ENCODE measurements at regions not wholly inside any gene's neighbourhood (a gene's known extent, or its start where the extent isn't known, plus 50 kb on each side); places are given as distances from the start of the nearest gene placed in this dataset.
"Not testable (repeated sequence)": the region's sequence is repeated elsewhere in the genome, so short reads cannot be mapped to it uniquely, and the experiment has no call there.

- no peaks in the 10 kb centered on the region for H3K4me1 Mint-ChIP-seq
- H3K36me3 Mint-ChIP-seq (ENCODE audit: low read depth): no peaks in the 10 kb centered on the region
- H3K27ac Mint-ChIP-seq: no peak overlapping the region
- no peak overlapping the region for H3K4me3 Mint-ChIP-seq
- H3K9me3 Mint-ChIP-seq: no peaks in the 10 kb centered on the region
- peaks cover 8% of the 10 kb centered on the region for H3K27me3 Mint-ChIP-seq
- no peak for ATAC-seq (replicated peaks)
Observed at GRCh38 chr5:115453391-115454095, 91.0 kb downstream of the FEM1C start.

- Mint-ChIP-seq H3K4me3 (no peak overlapping the region), H3K4me1 (no peaks in the 10 kb centered on the region), H3K27ac (no peak overlapping the region), H3K9me3 (no peaks in the 10 kb centered on the region), H3K27me3 (peaks cover 8% of the 10 kb centered on the region), H3K36me3 (ENCODE audit: low read depth) (no peaks in the 10 kb centered on the region)
- ATAC-seq (replicated peaks): no peak
Observed at GRCh38 chr5:115452536-115453235, 91.9 kb downstream of the FEM1C start.

GRCh38 chr5:115452083-115452482, 92.5 kb downstream of the FEM1C start:
- Mint-ChIP-seq H3K9me3 (no peaks in the 10 kb centered on the region), H3K4me3 (no peak overlapping the region), H3K27me3 (peaks cover 8% of the 10 kb centered on the region), H3K27ac (no peak overlapping the region), H3K4me1 (no peaks in the 10 kb centered on the region), H3K36me3 (ENCODE audit: low read depth) (no peaks in the 10 kb centered on the region)
- no peak for ATAC-seq (replicated peaks)

GRCh38 chr5:115450741-115451140, 93.8 kb downstream of the FEM1C start:
- no peaks in the 10 kb centered on the region for H3K36me3 Mint-ChIP-seq (ENCODE audit: low read depth)
- H3K4me3 Mint-ChIP-seq: no peak overlapping the region
- H3K27ac Mint-ChIP-seq: no peak overlapping the region
- no peaks in the 10 kb centered on the region for H3K27me3 Mint-ChIP-seq
- H3K4me1 Mint-ChIP-seq: no peaks in the 10 kb centered on the region
- peak; percentile 44 for ATAC-seq (replicated peaks)
- H3K9me3 Mint-ChIP-seq: no peaks in the 10 kb centered on the region

GRCh38 chr5:115448630-115449029, 95.9 kb downstream of the FEM1C start:
- not testable (repeated sequence) for H3K4me3 Mint-ChIP-seq; H3K36me3 Mint-ChIP-seq (ENCODE audit: low read depth); H3K27me3 Mint-ChIP-seq; H3K9me3 Mint-ChIP-seq; ATAC-seq (replicated peaks); H3K4me1 Mint-ChIP-seq; H3K27ac Mint-ChIP-seq

GRCh38 chr5:115440782-115441451, 103.7 kb downstream of the FEM1C start:
- Mint-ChIP-seq H3K27me3 (peaks cover 35% of the 10 kb centered on the region), H3K4me1 (no peaks in the 10 kb centered on the region), H3K9me3 (peaks cover 10% of the 10 kb centered on the region), H3K4me3 (no peak overlapping the region), H3K36me3 (ENCODE audit: low read depth) (no peaks in the 10 kb centered on the region), H3K27ac (no peak overlapping the region)
- no peak for ATAC-seq (replicated peaks)

- H3K4me1 Mint-ChIP-seq: no peaks in the 10 kb centered on the region
- H3K9me3 Mint-ChIP-seq: peaks cover 10% of the 10 kb centered on the region
- H3K36me3 Mint-ChIP-seq (ENCODE audit: low read depth): no peaks in the 10 kb centered on the region
- H3K27me3 Mint-ChIP-seq: peaks cover 33% of the 10 kb centered on the region
- no peak for ATAC-seq (replicated peaks)
- no peak overlapping the region for H3K27ac Mint-ChIP-seq
- no peak overlapping the region for H3K4me3 Mint-ChIP-seq
Observed at GRCh38 chr5:115439639-115440038, 104.9 kb downstream of the FEM1C start.

GRCh38 chr5:115439042-115439441, 105.5 kb downstream of the FEM1C start:
- Mint-ChIP-seq H3K4me1 (no peaks in the 10 kb centered on the region), H3K36me3 (ENCODE audit: low read depth) (no peaks in the 10 kb centered on the region), H3K27ac (no peak overlapping the region), H3K9me3 (peaks cover 10% of the 10 kb centered on the region), H3K4me3 (no peak overlapping the region), H3K27me3 (peaks cover 32% of the 10 kb centered on the region)
- ATAC-seq (replicated peaks): no peak

GRCh38 chr5:115435778-115436712, 108.5 kb downstream of the FEM1C start:
- peaks cover 6% of the 10 kb centered on the region for H3K9me3 Mint-ChIP-seq
- no peaks in the 10 kb centered on the region for H3K36me3 Mint-ChIP-seq (ENCODE audit: low read depth)
- ATAC-seq (replicated peaks): peak; percentile 39
- no peak overlapping the region for H3K4me3 Mint-ChIP-seq
- peaks cover 22% of the 10 kb centered on the region for H3K27me3 Mint-ChIP-seq
- H3K27ac Mint-ChIP-seq: no peak overlapping the region
- no peaks in the 10 kb centered on the region for H3K4me1 Mint-ChIP-seq

GRCh38 chr5:115435065-115435777, 109.4 kb downstream of the FEM1C start:
- Mint-ChIP-seq H3K36me3 (ENCODE audit: low read depth) (no peaks in the 10 kb centered on the region), H3K4me3 (no peak overlapping the region), H3K27me3 (peaks cover 18% of the 10 kb centered on the region)

GRCh38 chr5:115433918-115434317, 110.7 kb downstream of the FEM1C start:
- Mint-ChIP-seq H3K27me3 (peaks cover 13% of the 10 kb centered on the region), H3K4me1 (no peaks in the 10 kb centered on the region), H3K27ac (no peak overlapping the region), H3K4me3 (no peak overlapping the region), H3K36me3 (ENCODE audit: low read depth) (no peaks in the 10 kb centered on the region), H3K9me3 (no peaks in the 10 kb centered on the region)
- no peak for ATAC-seq (replicated peaks)

More at GRCh38 chr5:115435065-115435777, 109.4 kb downstream of the FEM1C start:
- Mint-ChIP-seq H3K9me3 (peaks cover 6% of the 10 kb centered on the region), H3K4me1 (no peaks in the 10 kb centered on the region), H3K27ac (no peak overlapping the region)
- no peak for ATAC-seq (replicated peaks)

GRCh38 chr5:115432691-115433090, 111.9 kb downstream of the FEM1C start:
- Mint-ChIP-seq H3K4me1 (no peaks in the 10 kb centered on the region), H3K9me3 (no peaks in the 10 kb centered on the region), H3K27me3 (peaks cover 11% of the 10 kb centered on the region), H3K27ac (no peak overlapping the region), H3K4me3 (no peak overlapping the region), H3K36me3 (ENCODE audit: low read depth) (no peaks in the 10 kb centered on the region)
- ATAC-seq (replicated peaks): no peak

- Mint-ChIP-seq H3K27me3 (peaks cover 19% of the 10 kb centered on the region), H3K36me3 (ENCODE audit: low read depth) (no peaks in the 10 kb centered on the region), H3K4me3 (no peak overlapping the region), H3K4me1 (no peaks in the 10 kb centered on the region), H3K9me3 (no peaks in the 10 kb centered on the region), H3K27ac (no peak overlapping the region)
- no peak for ATAC-seq (replicated peaks)
Observed at GRCh38 chr5:115431116-115431515, 113.5 kb downstream of the FEM1C start.

- peaks cover 23% of the 10 kb centered on the region for H3K27me3 Mint-ChIP-seq
- H3K9me3 Mint-ChIP-seq: no peaks in the 10 kb centered on the region
Observed at GRCh38 chr5:115430374-115430773, 114.2 kb downstream of the FEM1C start.

More at GRCh38 chr5:115430374-115430773, 114.2 kb downstream of the FEM1C start:
- Mint-ChIP-seq H3K36me3 (ENCODE audit: low read depth) (no peaks in the 10 kb centered on the region), H3K27ac (no peak overlapping the region), H3K4me1 (no peaks in the 10 kb centered on the region), H3K4me3 (no peak overlapping the region)
- ATAC-seq (replicated peaks): no peak

Measured in activated T-helper 17 cell treated with anti-CD3 and anti-CD28 coated beads, Interleukin-2, amount 50 U/mL, for 72 hours (primary cell).